HUDEP-2 (cell line): ENCODE measurements at regions not wholly inside any gene's neighbourhood (a gene's known extent, or its start where the extent isn't known, plus 50 kb on each side); places are given as distances from the start of the nearest gene placed in this dataset.
"Not testable (repeated sequence)": the region's sequence is repeated elsewhere in the genome, so short reads cannot be mapped to it uniquely, and the experiment has no call there.

Source experiments
- DNase-seq, 76 experiments: peaks; one replicate each; lab custom pipeline; 2025; ENCODE audit not compliant: unreplicated experiment in 76 of 76; lab: John Stamatoyannopoulos, UW

- DNase-seq = no peak
Observed at GRCh38 chr2:107093426-107093957, 207.5 kb upstream of the ST6GAL2 start.

DNA sequence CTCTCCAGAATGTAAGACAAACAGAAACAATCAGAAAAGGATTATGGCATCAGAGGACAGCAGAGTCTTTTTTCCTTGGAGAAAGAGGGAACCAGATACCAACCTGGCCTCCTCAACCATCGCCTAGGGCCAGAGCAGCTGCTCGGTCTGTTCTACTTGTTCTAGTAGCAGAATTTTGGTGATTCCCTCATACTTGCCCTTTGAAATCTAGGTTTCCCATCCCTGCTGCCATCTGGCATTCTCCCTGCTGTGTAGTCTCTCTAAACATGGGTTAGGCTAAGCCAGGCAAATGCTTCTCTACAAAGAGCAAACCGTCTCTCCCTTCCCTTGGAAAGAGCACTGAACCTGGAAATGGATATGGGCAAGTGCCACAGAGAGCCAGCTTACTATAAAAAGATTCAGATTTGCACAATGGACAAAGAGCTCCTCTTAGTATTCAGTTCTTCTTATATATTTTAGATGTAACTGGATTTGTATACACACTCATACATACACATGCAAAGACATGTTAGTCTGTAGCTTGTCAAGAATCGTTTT lies 208.6 kb upstream of the ST6GAL2 start:
- no peak for DNase-seq

- DNase-seq = no peak
Observed at GRCh38 chr2:107102176-107102575, 216.2 kb upstream of the ST6GAL2 start.

- DNase-seq = no peak
Observed at GRCh38 chr2:107107351-107107750, 221.4 kb upstream of the ST6GAL2 start.

GRCh38 chr2:107108556-107108955 lies 222.6 kb upstream of the ST6GAL2 start:
- no peak for DNase-seq

- DNase-seq = no peak
Observed at GRCh38 chr2:107111623-107112022, 225.7 kb upstream of the ST6GAL2 start.

- DNase-seq = no peak
Observed at GRCh38 chr2:107112561-107112960, 226.6 kb upstream of the ST6GAL2 start.

GRCh38 chr2:107128381-107128780 lies 242.4 kb upstream of the ST6GAL2 start:
- no peak for DNase-seq

- no peak for DNase-seq
Observed at GRCh38 chr2:107132070-107132469, 246.1 kb upstream of the ST6GAL2 start.

DNA sequence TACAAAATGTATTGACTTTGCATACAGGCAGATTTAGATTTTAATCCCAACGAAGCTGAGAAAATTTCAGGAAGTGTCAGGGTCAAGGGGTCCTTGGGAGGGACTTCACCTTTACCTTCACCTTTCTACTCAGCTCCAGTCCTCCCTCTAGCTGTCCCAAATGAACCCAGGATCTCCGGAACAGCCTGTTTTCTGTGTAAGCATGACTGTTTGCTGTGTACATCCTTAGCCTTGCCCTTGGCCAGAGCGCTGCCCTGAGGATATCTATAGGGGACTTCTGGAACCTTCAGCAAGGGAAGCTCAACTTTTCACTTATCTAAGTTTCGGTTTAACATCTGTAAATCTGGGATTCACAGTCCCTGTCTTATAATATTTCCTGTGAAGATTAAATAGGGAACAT lies 246.8 kb upstream of the ST6GAL2 start:
- no peak for DNase-seq

- DNase-seq = no peak
Observed at GRCh38 chr2:107133412-107133811, 247.4 kb upstream of the ST6GAL2 start.

GRCh38 chr2:107136733-107137132 lies 250.8 kb upstream of the ST6GAL2 start:
- DNase-seq = no peak

DNA sequence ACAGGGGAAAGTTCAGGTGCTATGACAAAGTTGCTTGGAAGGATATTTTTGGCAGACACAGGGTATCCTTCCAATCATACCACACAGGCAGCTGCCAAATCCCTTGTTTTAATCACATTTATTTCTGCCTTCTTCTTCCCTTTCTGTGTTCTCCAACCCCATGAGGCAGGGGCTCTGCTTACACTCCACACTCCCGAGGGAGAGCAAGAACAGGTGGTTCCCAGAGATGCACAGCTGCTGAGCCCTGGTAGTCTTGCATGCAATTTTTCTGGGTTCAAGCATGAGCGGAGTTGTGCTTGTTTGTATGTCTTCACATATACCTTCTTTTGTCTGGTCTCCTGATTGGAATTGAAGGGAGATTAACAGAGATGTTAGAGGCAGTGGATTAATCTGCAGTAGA lies 251.7 kb upstream of the ST6GAL2 start:
- DNase-seq = no peak

DNA sequence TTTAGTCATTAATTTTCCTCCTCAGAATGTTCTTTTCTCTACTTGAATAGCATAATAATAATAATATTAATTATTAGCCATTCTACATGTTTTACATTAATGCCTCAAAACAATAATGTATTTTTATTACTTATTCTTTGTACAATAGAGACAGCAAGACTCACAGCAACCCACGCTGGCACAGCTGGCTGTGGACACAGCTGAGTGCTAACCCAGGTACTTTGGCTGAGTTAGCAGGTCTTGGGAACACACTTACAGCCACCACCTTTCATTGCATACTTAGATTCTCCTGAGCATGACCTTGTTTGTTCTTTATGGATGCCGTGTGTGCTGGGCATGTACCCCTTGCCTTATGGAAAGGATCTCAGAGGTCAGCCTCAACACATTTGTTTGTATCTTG lies 260.2 kb upstream of the ST6GAL2 start:
- DNase-seq = no peak

- DNase-seq = not testable (repeated sequence)
Observed at GRCh38 chr2:107146645-107147044, 260.7 kb upstream of the ST6GAL2 start.

DNA sequence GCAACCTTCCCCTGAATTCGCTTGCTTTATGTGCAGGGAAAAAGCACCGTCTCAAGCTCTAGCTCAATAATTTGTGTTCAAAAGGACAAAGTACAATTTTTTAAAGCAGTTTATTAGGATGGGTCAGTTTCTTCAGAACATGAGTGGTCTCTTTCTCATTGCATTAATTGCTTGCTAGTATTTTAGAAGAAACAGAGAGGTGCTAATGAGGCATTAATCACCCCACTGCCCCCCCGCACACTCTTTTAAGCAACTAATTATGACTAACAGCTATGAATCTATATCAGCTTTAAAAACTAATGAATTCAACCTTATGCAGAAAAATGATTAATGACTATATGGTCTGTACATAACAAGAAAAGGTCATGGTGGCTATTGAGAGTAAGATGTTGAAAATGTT lies 262.1 kb upstream of the ST6GAL2 start:
- DNase-seq = no peak

DNA sequence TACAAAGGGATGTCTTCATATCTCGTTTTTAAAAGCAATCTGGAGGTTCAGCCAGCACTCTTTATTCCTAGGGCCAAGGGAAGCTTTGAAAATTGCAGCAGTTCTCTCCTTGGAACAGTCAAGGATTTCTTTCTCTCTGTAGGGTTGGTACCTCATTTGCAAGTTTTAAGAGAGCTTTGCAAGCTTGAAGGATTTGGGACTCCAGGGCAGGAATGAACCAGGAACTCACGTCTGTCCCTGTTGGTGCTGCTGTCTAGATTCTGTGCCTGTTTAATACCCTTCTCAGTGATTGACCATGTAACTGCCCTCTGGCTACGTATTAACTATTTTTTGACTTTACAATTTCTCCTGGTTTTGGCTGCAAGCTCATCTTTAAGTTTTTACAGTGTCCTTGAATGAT lies 262.5 kb upstream of the ST6GAL2 start:
- DNase-seq = no peak

- DNase-seq = no peak
Observed at GRCh38 chr2:107160640-107161239, 274.8 kb upstream of the ST6GAL2 start.

DNA sequence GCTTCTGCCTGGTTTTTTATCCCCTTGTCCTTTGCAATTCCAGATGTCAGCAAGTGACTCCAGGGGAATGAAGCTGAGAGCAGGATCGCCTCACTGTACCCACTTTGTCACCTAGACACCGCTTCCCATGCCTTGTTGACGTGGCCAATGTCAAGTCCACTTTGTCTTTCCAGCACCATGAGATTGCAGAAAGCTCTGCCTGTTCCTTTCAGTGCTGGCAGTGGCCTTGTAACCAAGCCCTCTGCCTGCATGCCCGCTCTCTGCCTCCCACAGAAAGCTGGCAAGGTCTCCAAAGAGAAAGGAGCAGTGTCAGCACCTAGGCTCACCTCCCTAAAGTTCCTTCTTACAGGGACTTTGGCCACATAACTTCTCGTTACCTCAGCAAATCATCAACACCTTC lies 282.2 kb upstream of the ST6GAL2 start:
- no peak for DNase-seq

- no peak for DNase-seq
Observed at GRCh38 chr2:107174171-107174570, 288.2 kb upstream of the ST6GAL2 start.

GRCh38 chr2:107182981-107183380 lies 297.0 kb upstream of the ST6GAL2 start:
- DNase-seq = no peak

- DNase-seq = no peak
Observed at GRCh38 chr2:107187870-107188269, 301.9 kb upstream of the ST6GAL2 start.

GRCh38 chr2:107195631-107196030 lies 309.7 kb upstream of the ST6GAL2 start:
- DNase-seq = no peak
